Esophagus squamous epithelium (tissue), 4 donors: ENCODE measurements at regions not wholly inside any gene's neighbourhood (a gene's known extent, or its start where the extent isn't known, plus 50 kb on each side); places are given as distances from the start of the nearest gene placed in this dataset.
"Not testable (repeated sequence)": the region's sequence is repeated elsewhere in the genome, so short reads cannot be mapped to it uniquely, and the experiment has no call there.

Experiments used
- CTCF ChIP-seq, 6 experiments: fragments of 450-650 bp in 4 of 6; fragments of 200-600 bp in 2 of 6; sonication (generic) in 2 of 6; IDR thresholded peaks; one replicate each; pipeline ENCODE4 v1.5.1; 2016 to 2019; ENCODE audit warnings: antibody characterized with exemption in 6 of 6, mild to moderate bottlenecking in 4 of 6, moderate library complexity in 4 of 6
- POLR2A ChIP-seq, 4 donors: fragments of 450-650 bp; IDR thresholded peaks; one replicate each; pipeline ENCODE4 v1.6.1; 2017; ENCODE audit warnings: antibody characterized with exemption in 4 of 4, mild to moderate bottlenecking in 4 of 4, moderate library complexity in 3 of 4

- TF ChIP-seq CTCF, POLR2A (IDR thresholded peaks at IDR 0.05): not testable (repeated sequence)
These were observed 122.3 kb downstream of the FSCB start for GRCh38 chr14:44384601-44385293.
